ENCODE measurements at regions not wholly inside any gene's neighbourhood (a gene's known extent, or its start where the extent isn't known, plus 50 kb on each side); places are given as distances from the start of the nearest gene placed in this dataset.
A peak's percentile ranks its signal among the peaks of the same experiment; 100 is the strongest.
"Not testable (repeated sequence)": the region's sequence is repeated elsewhere in the genome, so short reads cannot be mapped to it uniquely, and the experiment has no call there.

DNA sequence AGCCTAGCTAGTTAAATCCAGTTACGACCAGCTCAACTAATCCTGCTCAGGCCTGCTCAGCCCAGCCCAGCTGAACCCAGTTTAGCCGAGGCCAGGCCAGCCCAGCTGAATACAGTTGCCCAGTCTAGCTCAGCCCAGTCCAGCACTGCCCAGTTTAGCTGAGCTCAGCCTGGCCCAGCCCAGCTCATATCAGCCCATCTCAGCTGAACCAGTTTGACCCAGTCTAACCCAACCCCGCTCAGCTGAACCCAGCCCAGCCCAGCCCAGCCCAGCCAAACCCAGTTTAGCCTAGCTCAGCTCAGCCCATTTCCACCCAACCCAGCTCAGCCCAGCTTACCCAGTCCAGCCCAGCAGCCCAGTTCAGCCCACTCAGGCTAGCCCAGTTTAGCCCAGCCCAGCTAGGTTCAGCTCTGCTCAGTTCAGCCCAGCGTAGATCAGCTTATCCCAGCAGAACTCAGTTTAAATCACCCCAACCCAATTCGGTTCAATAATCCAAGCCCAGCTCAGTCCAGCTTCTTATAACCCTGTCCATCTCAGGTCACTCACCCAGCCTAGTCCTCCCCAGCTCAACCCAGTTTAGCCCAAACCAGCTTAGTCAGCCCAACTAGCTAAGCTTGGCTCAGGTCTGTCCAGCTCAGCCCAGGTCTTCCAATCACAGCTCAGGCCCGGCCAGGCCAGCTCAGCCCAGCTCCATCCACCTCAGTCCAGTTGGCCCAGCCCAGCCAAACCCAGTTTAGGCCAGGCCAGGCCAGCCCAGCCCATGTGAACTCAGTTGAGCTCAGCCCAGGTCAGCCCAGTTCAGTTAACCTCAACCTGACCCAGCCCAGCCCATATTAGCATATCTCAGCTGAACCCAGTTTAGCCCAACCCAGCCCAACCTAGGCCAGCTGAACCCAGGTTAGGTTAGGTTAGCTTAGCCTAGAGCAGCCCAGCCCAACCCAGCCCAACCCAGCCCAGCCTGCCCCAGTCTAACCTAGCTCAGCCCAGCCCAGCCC lies 76.7 kb downstream of the TMEM121 start:
- Mint-ChIP-seq H3K9me3 (ENCODE audit: insufficient read depth) (no peaks in the 10 kb centered on the region), H3K4me3 (no peak overlapping the region), H3K27ac (peak overlapping the region; percentile 75), H3K4me1 (peaks cover 18% of the 10 kb centered on the region), H3K27me3 (no peaks in the 10 kb centered on the region)
- Histone ChIP-seq H3K79me2 (ENCODE audit: control insufficient read depth, insufficient read depth, low read length) (no peaks in the 10 kb centered on the region), H4K20me1 (ENCODE audit: control insufficient read depth, insufficient read depth, low read length, poor library complexity, severe bottlenecking) (no peaks in the 10 kb centered on the region), H3K9ac (ENCODE audit: low read length) (no peak overlapping the region), H3K27me3 (replicated peaks in 1 of 4; ENCODE audit: control extremely low read depth in 1 of 4, control insufficient read depth in 3 of 4, insufficient read depth in 4 of 4, low read length in 3 of 4) (no peaks in the 10 kb centered on the region), H3K27ac (ENCODE audit: low read length in 2 of 2) (peak overlapping the region in 1 of 2 donors; percentile 4), H3K4me3 (ENCODE audit: control extremely low read depth in 1 of 5, extremely low read depth in 1 of 5, insufficient read depth in 1 of 5, low read depth in 2 of 5, low read length in 4 of 5) (peak overlapping the region in 2 of 5 experiments; percentile 7 to 9), H2AFZ (ENCODE audit: insufficient read depth, low read depth, low read length, poor library complexity, severe bottlenecking) (no peak overlapping the region), H3K4me1 (ENCODE audit: control insufficient read depth in 2 of 2, insufficient read depth in 2 of 2, low read length in 2 of 2) (peaks cover 0 to 36% of the 10 kb centered on the region in 2 donors), H3K4me2 (replicated peaks; ENCODE audit: low read depth, low read length, poor library complexity, severe bottlenecking) (no peak overlapping the region), H3K9me3 (ENCODE audit: control extremely low read depth in 1 of 3, control insufficient read depth in 2 of 3, insufficient read depth in 1 of 3, low read length in 2 of 3) (no peaks in the 10 kb centered on the region), H3K36me3 (replicated peaks in 1 of 2; ENCODE audit: control extremely low read depth in 1 of 2, control insufficient read depth in 1 of 2, extremely low read depth in 1 of 2, insufficient read depth in 2 of 2, low read length in 1 of 2) (peaks cover 0 to 2% of the 10 kb centered on the region in 2 experiments)
- TF ChIP-seq CTCF (IDR thresholded peaks at IDR 0.05) (no peak), EZH2 (IDR thresholded peaks at IDR 0.05; ENCODE audit: borderline replicate concordance, insufficient read depth, low read depth, low read length, poor library complexity, severe bottlenecking) (no peak)
- CTCF ChIA-PET = interaction anchor here (0.6 kb wide), 1 partner anchor 558 kb away, joined by 3 read pairs; no protein-coding TSS in a partner anchor
- WGBS (ENCODE audit: insufficient coverage) = 92% methylated on average over 6 of the region's 6 CpGs
- ATAC-seq (ENCODE audit: low read depth) = no peak
- POLR2A ChIA-PET = interaction anchor here (1.1 kb wide), 1 partner anchor 14 kb away, joined by 6 read pairs; no protein-coding TSS in a partner anchor
- intact Hi-C loops (cut with micrococcal nuclease) = no loop called here
- peak; percentile 42 for DNase-seq

DNA sequence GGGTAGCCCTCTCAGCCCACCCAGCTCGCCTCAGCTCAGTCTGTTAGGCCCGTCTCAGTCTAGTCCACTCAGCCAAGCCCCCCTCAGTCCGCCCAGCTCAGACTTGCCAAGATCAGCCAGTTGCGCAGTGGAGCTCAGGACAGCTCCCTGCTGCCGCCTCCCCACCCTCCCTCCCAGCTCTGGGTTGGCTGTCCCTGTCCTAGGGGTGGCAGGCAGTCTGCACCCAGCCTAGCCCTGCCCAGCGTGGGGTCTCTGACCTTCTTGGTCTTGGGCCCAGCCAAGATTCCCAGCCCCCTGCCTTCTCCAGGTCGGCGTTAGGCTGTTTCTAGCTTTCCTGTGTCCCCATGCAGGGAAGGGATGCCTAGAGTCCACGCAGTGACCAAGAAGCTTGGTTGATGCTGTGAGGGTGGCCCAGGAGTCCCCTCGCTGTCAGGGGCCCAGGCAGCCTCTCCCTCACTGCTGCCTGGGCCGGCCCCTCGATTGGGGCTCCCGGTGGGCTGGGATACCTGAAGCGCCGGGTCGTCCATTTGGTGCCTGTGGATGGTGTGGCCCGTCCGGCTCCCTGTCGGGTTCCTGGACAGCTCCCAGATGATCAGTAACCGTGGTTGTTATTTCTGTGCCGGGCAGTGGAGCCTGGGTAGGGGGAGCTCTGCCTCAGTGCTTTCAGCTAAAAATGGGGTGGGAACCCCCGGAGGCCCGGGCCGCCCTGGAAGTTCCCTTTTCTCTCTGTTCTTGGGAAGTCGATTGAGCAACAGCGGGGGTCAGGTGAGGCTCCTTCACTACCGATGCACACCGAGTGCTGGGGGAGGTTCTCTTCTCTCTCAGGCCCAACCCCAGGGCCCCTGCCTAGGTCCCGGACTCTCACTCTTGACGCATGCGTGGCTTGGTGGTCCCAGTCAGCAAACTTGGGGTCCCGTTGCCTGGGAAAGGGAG lies 78.4 kb downstream of the TMEM121 start:
- H3K9ac ChIP-seq (ENCODE audit: low read length); CTCF ChIA-PET; H3K27me3 Mint-ChIP-seq; H3K9me3 ChIP-seq (ENCODE audit: control extremely low read depth in 1 of 3, control insufficient read depth in 2 of 3, insufficient read depth in 1 of 3, low read length in 2 of 3); intact Hi-C loops (cut with micrococcal nuclease); H2AFZ ChIP-seq (ENCODE audit: insufficient read depth, low read depth, low read length, poor library complexity, severe bottlenecking); H3K79me2 ChIP-seq (ENCODE audit: control insufficient read depth, insufficient read depth, low read length); POLR2A ChIA-PET; H3K4me3 ChIP-seq (ENCODE audit: control extremely low read depth in 1 of 5, extremely low read depth in 1 of 5, insufficient read depth in 1 of 5, low read depth in 2 of 5, low read length in 4 of 5); H3K36me3 ChIP-seq (replicated peaks in 1 of 2; ENCODE audit: control extremely low read depth in 1 of 2, control insufficient read depth in 1 of 2, extremely low read depth in 1 of 2, insufficient read depth in 2 of 2, low read length in 1 of 2); H3K9me3 Mint-ChIP-seq (ENCODE audit: insufficient read depth); H4K20me1 ChIP-seq (ENCODE audit: control insufficient read depth, insufficient read depth, low read length, poor library complexity, severe bottlenecking); H3K4me2 ChIP-seq (replicated peaks; ENCODE audit: low read depth, low read length, poor library complexity, severe bottlenecking); H3K27me3 ChIP-seq (replicated peaks in 1 of 4; ENCODE audit: control extremely low read depth in 1 of 4, control insufficient read depth in 3 of 4, insufficient read depth in 4 of 4, low read length in 3 of 4): not testable (repeated sequence)
- Histone ChIP-seq H3K27ac (ENCODE audit: low read length in 2 of 2) (peak overlapping the region in 1 of 2 donors; percentile 47), H3K4me1 (ENCODE audit: control insufficient read depth in 2 of 2, insufficient read depth in 2 of 2, low read length in 2 of 2) (peaks cover 0 to 36% of the 10 kb centered on the region in 2 donors)
- DNase-seq = peak; percentile 69
- Mint-ChIP-seq H3K4me3 (peak overlapping the region; percentile 34), H3K4me1 (peaks cover 18% of the 10 kb centered on the region), H3K27ac (peak overlapping the region; percentile 41)
- 80% methylated on average over 25 of the region's 32 CpGs for WGBS (ENCODE audit: insufficient coverage)
- ATAC-seq (ENCODE audit: low read depth) = peak; percentile 28
